Prostate gland (tissue), 2 donors: ENCODE measurements at regions not wholly inside any gene's neighbourhood (a gene's known extent, or its start where the extent isn't known, plus 50 kb on each side); places are given as distances from the start of the nearest gene placed in this dataset.

Experiments
- POLR2A ChIP-seq: fragments of 450-650 bp; IDR thresholded peaks from one replicate; pipeline ENCODE4 v1.6.1; 2016; ENCODE audit warnings: antibody characterized with exemption, mild to moderate bottlenecking
- TF ChIP-seq, protein P1 (sequence below), 4 experiments: fragments of 200-600 bp in 2 of 4; fragments of 450-650 bp in 2 of 4; sonication (generic) in 2 of 4; IDR thresholded peaks; 1 replicate in 3 of 4; 2 replicates in 1 of 4; pipeline ENCODE4 v1.5.1; 2016 to 2019; ENCODE audit warnings: antibody characterized with exemption in 4 of 4, mild to moderate bottlenecking in 2 of 4, moderate library complexity in 2 of 4

DNA sequence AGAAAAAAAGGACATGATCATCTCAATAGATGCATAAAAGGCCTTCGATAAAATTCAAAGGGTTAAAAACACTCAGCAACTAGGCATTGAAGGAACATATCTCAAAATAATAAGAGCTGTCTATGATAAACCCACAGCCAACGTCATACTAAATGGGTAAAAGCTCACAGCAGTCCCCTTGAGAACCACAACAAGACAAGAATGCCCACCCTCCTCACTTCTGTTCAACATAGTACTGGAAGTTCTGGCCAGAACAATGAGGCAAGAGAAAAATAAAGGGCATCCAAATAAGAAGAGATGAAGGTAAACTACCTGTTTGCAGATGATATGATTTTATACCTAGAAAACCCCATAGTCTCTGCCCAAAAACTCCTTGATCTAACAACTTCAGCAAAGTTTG lies 619.7 kb upstream of the LMCD1 start:
- no peak for TF ChIP-seq POLR2A
- TF ChIP-seq, protein P1, sequence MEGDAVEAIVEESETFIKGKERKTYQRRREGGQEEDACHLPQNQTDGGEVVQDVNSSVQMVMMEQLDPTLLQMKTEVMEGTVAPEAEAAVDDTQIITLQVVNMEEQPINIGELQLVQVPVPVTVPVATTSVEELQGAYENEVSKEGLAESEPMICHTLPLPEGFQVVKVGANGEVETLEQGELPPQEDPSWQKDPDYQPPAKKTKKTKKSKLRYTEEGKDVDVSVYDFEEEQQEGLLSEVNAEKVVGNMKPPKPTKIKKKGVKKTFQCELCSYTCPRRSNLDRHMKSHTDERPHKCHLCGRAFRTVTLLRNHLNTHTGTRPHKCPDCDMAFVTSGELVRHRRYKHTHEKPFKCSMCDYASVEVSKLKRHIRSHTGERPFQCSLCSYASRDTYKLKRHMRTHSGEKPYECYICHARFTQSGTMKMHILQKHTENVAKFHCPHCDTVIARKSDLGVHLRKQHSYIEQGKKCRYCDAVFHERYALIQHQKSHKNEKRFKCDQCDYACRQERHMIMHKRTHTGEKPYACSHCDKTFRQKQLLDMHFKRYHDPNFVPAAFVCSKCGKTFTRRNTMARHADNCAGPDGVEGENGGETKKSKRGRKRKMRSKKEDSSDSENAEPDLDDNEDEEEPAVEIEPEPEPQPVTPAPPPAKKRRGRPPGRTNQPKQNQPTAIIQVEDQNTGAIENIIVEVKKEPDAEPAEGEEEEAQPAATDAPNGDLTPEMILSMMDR (IDR thresholded peaks at IDR 0.05): no peak
